Hypothalamus (tissue), 51 donors: ENCODE measurements at regions not wholly inside any gene's neighbourhood (a gene's known extent, or its start where the extent isn't known, plus 50 kb on each side); places are given as distances from the start of the nearest gene placed in this dataset.
"Not testable (repeated sequence)": the region's sequence is repeated elsewhere in the genome, so short reads cannot be mapped to it uniquely, and the experiment has no call there.

Source experiments
- DNase-seq, 51 donors: peaks; one replicate each; lab custom pipeline; 2025; lab: John Stamatoyannopoulos, UW

DNA sequence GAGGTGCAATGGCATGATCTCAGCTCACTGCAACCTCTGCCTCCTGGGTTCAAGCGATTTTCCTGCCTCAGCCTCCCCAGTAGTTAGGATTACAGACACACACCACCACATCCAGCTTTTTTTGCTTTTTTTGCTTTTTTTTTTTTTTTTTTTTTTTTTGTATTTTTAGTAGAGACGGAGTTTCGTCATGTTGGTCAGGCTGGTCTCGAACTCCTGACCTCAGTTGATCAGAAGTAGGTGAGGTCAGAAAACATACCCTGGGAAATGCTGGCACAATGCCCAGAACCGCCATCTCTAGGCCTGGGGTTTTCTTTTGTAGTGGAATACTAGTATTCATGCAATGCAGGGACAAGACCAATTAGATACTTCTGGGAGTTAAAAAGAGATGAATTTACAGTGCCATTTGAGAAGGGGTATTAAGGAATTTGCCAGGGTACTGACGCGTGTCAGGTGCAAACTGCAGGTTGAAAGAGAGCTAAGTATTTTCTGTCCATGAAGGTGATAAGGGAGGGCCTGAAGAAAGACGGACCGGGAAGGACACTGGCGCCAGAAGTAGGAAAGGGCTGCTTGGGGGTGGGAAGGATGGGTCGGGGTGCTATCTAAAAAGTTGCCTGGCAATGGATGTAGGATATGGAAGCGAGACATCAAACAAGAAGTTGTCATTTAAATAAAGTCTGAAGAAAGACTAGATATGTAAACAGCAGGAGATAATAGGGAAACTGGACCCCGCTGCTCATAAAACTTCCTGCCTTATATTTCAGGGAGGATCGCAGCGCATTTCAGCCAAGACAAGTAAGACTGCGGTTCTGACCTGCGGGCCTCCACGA is 95.8 kb downstream of the PPIAL4G start:
- peak in 1 of 51 donors; percentile 25 for DNase-seq

DNA sequence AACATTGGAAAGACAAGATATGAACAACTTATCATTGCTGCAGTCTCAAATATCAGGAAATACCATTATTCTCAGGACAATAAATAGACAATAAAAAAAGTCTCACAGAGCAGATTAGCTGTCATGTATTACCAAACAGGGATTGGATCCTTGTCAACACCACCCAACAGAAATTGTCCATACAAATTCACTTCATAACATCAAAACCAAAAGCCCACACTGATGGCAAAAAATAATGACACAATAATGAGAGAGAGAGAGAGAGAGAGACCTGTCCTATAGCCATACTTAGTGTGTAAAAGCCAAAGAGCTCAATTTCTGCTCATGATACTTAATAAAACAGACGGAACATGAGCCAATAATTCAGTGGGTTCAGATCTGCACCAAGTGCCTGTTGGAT is 96.5 kb downstream of the PPIAL4G start:
- DNase-seq, result no peak

DNA sequence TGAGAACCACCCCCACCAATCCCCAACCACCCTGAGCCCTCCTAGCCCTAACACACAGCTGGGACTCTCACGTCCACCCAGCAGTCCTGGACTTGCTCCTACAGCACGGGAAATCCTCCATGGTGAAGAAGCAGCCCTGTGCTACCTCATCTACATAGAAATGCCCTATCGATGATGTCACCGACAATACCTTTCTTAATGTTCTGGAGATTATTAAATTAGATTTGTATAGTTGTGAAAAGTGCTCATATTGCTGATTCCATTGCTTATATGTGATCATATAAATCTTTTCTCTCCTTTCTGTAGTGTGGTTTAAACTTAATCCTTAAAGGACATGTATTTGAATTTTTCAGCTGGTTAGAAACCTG is 97.1 kb downstream of the PPIAL4G start:
- not testable (repeated sequence) for DNase-seq

DNA sequence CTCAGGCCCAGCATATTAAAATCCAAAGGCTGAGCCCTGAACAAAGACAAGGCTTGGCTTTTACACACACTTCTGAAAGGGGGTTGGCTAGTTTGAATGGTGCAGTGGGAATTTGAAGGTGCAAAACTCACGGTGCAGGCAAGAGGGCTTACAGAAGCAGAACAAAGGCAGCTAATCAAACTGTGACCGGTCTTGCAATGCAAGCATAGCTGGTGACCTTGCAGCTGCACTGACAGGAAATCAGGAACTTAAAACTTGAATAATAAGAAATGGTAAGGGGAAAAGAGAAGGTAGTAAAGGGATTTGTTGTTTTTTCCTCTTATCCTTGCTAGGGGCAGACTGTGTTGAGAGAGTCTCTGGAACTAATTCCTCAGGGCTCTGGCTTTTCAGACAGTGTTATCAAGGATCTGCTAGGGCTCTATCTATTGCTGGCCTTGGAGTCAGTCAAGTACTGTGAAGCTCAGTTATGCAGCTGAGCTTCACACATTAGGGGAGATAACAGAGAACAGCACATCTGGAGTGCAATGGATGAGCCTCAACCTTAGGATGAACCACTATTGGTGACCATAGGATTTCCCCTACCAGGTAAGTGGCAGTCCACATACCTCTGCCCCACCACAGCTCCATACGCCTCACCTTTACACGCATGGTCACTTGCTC is 97.6 kb downstream of the PPIAL4G start:
- DNase-seq, result no peak

DNA sequence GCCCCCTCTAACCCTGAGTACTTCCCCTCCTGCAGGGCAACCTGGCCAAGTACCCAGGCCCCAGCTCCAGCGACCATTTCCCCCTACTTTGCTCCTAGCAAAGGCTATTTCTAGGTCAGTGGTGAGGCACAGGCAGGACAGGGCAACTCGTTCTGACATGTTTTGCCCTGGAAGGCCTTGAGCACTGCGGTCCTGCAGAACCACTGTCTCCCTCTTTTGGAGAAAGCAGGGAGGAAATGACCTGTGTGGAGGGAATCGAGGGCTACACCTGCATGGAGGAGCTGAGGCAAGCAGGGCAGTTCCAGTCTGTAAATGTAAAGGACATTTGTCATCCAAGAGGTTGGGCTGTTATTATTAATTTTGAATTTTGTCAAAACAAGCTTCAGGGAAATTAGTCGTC is 99.1 kb downstream of the PPIAL4G start:
- DNase-seq, result no peak

DNA sequence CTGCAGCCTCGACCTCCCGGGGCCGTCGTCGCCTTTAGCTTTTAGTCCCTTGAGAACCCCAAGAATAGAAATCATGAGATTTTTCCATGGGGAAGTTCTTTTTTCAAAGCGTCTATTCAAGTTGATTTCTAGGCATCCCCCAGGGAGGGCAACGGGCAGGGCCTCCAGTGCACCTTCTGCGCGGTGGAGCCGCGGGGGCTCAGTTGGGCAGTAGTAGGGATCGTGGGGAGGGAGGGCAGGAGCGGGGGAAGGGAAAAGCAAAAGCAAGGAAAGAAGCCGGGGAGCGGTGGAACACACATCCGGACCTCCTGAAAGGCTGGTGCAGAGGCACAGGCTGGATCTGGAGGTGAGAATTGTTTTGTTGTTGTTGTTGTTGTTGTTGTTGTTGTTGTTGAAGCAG is 103.4 kb downstream of the PPIAL4G start:
- no peak for DNase-seq

DNA sequence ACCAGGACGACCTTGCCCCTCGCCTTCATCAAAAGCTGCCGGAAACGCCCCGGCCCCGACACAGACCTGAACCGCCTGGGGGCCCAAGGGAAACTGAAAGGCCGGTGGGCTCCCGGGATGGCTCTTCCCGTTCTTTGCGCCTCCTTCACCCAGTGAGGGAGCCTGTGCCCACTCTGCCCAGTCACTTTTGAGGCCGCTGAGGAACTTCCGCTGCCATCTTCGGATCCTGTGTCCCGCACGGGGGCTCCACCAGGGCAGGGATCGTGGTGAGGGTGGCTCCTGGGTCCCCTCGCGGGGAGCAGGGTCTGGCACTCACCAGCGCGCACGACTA is 104.0 kb downstream of the PPIAL4G start:
- DNase-seq, result no peak

DNA sequence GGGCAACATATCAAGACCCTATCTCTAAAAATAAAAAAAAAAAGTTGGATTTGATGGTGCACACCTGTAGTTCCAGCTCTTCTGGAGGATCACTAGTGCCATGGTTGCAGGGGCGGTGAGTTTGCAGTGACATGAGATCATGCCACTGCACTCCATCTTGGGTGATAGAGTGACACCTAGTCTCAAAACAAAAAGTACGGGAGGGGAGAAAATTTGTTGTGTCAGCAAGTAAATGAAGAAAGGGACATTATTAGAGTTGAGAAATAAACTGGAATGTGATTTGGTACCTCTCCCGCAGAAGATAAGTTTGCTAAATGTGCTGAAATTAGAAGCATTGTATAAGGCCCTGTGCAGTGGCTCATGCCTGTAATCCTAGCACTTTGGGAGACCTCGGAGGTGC is 105.1 kb downstream of the PPIAL4G start:
- not testable (repeated sequence) for DNase-seq

DNA sequence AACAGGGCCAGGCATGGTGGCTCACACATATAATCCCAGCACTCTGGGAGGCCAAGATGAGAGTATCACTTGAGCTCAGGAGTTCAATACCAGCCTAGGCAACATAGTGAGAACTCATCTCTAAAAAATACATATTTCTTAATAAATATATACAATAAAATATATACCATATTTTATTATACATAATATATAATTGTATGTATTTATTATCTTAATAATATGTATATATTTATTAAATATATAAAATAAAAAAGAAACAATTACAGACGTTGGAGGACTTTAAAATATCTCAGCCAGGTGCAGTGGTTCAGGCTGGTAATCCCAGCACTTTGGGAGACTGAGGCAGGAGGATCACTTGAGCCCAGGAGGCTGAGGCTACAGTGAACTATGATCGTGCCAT is 106.1 kb downstream of the PPIAL4G start:
- DNase-seq, result not testable (repeated sequence)

DNA sequence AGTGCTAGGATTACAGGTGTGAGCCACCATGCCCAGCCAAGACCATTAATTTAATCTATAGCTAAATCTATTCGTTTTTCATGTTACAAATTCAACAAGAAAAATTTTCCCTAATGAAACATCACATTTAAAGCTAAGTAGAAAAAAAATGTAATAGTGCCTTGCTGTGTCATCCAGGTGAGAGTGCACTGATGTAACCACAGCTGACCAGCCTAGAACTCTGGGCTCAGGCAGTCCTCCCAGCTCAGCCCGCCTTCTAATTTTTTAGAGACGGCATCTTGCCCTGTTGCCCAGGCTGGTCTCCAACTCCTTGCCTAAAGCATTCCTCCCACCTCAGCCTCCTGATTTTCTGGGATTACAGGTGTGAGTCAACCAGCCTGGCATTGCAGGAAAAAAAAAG is 109.0 kb downstream of the PPIAL4G start:
- no peak for DNase-seq

DNA sequence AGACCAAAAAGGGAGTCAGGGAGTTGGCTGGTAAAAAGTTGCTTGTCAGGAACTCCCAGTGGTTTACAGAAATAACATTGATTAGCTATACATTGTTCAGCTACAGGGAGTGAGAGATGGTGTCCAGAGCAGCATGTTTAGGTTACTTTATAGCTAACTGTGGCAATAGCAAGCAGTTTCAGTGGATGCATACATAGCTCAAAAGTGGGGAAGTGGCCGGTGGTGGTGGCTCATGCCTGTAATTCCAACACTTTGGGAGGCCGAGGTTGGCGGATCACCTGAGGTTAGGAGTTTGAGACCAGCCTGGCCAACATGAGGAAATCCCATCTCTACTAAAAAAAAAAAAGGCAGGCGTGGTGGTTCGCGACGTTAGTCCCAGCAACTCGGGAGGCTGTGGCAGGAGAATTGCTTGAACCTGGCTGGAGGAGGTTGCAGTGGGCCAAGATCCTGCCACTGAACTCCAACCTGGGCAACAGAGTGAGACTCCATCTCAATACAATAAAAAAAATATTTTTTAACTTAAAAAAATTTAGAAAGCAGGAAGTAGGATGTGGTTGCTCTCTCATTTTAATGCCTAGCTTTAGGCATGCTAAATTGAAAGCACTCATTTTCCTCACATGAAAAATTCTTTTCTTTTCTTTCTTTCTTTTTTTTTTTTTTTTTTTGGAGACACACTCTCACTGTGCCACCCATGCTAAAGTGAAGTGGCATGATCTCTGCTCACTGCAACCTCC is 109.7 kb downstream of the PPIAL4G start:
- no peak for DNase-seq

DNA sequence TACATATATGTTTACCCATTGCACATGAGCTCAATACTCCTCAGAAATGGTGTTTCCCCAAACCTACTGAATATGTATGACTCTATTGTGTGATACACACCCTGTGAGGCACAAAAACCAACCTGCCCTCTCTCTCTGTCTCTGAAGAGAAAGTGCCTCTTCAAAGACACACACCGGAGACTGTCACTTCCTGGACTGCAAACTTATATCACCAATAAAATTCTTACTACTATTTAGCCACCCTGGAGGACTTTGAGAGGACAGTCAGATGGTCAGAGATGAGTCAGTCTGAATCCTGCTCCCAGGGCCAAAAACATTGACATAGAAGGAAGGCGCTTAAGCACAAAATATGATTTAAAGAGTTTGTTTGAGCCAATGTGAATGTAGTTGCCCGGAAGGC is 110.4 kb downstream of the PPIAL4G start:
- DNase-seq, result no peak

DNA sequence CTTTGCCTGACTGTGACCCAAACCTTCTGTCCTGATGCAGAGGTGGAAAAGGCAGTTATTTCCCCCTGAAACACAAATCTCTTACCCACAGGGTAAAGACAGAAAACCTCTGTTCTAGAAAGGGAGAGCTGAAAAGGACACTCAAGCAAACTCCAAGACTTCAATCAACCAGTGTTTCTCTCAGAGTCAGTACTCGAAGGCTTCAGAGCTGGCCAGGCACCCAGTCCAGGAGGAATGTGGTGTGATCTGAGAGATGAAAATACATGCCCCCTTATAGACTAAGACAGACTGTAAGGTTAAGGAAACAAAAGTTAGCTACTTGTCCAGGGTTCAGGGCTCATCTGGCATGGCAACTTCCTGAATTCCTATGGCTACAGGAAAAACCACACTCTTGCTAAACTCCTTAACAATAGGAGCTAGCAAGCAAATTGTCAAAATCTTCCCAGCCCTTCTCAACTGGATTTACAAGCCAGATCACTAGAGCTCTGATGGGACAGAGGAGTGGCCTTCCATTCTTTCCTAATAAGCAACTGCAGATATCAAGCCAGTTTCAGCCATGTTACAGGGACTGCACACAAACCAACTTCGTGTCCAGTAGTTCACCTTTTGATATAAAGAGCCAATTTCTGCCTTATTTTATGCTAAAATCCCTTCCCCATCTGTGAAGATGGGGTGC is 110.9 kb downstream of the PPIAL4G start:
- DNase-seq, result not testable (repeated sequence)

DNA sequence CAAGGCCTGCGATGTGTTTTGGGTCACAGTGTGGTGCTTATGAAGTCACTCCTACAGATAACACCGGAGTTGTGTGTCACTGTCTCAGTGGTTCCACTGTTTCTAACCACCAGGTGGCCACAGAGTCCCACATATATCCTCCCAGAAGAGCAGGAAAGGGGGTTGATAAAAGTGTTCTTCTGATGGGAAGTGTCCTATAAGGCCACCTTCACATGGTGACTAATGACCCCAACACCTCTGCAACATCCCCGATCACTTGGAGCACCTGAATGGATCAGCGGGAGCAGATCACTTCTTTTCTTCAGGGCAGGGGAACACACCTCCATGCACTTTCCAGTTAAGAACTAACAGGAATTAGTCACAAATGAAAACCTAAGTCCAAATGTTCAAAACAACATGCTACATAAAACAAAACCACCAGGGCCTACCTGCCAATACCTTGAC is 111.5 kb downstream of the PPIAL4G start:
- peak in 42 of 51 donors; percentile 2 to 78 (median 31) for DNase-seq

DNA sequence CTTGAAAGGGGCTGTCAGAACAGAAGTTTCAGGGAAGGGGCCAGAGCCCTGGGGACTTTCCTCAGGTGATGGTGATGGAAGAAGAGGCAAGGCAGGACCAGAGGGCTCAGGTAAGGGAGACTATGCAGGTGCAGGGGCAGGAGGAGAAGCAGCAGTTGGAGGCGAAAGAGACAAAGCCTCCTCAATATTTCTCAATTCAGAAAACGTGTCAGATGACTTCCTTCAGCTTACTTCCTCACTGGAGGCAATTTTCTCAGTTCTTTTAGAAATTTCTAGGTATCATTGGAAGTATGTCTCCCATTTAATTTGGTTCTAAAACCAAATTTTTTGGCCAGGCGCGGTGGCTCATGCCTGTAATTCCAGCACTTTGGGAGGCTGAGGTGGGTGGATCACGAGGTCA is 112.4 kb downstream of the PPIAL4G start:
- not testable (repeated sequence) for DNase-seq

DNA sequence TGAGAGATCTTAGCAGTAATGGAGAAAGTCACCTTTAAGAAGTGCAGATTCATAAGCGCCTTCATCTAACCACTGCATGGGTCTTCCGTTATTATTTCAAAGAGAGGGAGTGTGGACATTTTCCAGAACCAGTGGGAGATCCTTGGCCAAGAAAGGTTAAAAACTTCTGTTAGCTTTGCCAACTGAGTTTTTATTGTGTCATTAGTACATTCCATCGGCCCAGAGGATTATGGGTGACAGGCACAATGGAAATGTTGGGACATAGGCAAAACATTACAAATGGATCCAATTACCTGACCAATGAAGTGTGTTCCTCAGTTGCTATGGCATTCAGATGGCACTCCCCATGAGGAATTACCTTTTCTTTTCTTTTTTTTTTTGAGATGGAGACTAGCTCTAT is 115.5 kb downstream of the PPIAL4G start:
- DNase-seq, result no peak

DNA sequence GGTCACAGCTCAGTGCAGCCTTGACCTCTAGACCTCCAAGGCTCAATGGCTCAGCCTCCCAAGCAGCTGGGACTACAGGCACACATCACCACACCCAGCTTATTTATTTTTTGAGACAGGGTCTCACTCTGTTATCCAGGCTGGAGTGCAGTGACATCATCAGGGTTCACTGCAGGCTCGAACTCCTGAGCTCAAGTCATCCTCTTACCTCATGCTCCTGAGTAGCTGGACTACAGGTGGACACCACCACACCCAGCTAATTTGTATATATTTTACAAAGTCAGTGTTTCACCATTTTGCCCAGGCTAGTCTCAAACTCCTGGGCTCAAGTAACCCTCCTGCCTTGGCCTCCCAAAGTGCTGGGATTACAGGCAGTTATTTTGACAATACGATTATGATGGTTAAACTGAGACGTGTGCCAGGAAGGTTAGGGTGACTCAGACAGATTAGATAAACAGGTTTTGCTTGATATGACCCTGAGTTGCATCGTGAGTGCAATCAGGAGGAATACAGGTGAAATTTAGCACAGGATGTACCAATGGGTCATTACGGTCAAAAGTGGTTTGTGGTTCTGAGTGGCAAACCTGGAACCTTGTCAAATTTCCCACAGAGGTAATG is 116.9 kb downstream of the PPIAL4G start:
- DNase-seq, result not testable (repeated sequence)

DNA sequence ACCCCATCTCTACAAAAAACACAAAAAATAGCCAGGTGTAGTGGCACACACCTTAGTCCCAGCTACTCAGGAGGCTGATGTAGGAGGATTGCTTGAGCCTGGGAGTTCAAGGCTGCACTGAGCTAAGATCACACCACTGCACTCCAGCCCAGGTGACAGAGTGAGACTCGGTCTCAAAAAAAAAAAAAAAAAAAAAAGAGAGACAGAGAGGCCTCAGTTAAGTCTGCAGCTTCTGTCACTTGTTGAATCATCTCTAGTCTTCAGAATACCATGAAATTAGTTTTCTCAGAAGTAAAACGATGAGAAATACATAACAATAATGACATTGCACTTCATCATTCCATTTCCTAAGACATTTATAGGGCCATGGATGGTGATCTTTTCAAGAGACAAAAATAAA is 118.0 kb downstream of the PPIAL4G start:
- DNase-seq, result not testable (repeated sequence)

DNA sequence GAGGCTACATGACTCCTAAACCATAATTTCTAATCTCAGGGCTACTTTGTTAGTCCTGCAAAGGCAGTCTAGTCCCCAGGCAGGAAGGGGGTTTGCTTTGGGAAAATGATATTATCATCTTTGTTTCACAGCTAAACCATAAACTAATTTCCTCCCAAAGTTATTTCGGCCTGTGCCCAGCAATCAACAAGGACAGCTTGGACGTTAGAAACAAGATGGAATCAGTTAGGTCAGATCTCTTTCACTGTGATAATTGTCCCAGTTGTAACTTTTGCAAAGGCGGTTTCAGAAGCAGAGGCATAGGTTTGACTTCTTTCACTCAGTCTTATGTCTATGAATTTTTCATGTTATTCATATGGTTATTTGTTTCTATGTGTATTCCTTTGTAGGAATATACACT is 119.1 kb downstream of the PPIAL4G start:
- not testable (repeated sequence) for DNase-seq

DNA sequence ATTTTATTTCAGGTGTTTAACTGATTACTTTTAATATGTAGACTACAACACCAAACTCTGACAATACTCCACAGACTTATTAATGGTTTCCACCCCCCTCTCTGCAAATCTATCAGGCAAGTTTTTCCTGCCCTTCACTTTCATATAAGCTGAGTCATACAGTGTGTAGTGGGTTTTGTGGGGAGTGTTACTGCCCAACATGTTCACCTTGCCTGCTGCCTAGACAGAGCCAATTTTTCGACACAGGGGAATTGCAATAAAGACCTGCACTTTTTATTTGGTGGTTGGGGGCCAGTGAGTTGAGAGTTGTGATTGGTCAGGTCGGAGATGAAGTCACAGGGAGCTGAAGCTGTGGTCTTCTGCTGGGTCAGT is 119.7 kb downstream of the PPIAL4G start:
- no peak for DNase-seq
